Trophoblast cell (in vitro differentiated cells and primary cell): ENCODE measurements at regions not wholly inside any gene's neighbourhood (a gene's known extent, or its start where the extent isn't known, plus 50 kb on each side); places are given as distances from the start of the nearest gene placed in this dataset.
A peak's percentile ranks its signal among the peaks of the same experiment; 100 is the strongest.

ENCODE experiments used
- DNase-seq, 2 donors: peaks; one replicate each; pipeline ENCODE4 v3.0.0-alpha.2; 2016
- H2AFZ ChIP-seq: 2 replicates; pipeline ENCODE4 v1.6.1; 2013; ENCODE audit warnings: low read length, moderate library complexity, mild to moderate bottlenecking; ENCODE audit not compliant: insufficient read depth, poor library complexity
- H2AK5ac ChIP-seq: 2 replicates; pipeline ENCODE4 v1.6.1; 2013; ENCODE audit warnings: mild to moderate bottlenecking, low read length
- H2BK120ac ChIP-seq: 2 replicates; pipeline ENCODE4 v1.6.1; 2013; ENCODE audit warnings: low read length, mild to moderate bottlenecking, moderate library complexity; ENCODE audit not compliant: insufficient read depth, poor library complexity
- H2BK12ac ChIP-seq: 2 replicates; pipeline ENCODE4 v1.6.1; 2013; ENCODE audit warnings: mild to moderate bottlenecking, low read length, moderate library complexity
- H2BK5ac ChIP-seq: 2 replicates; pipeline ENCODE4 v1.6.1; 2013; ENCODE audit warnings: low read length, low read depth, moderate library complexity, mild to moderate bottlenecking; ENCODE audit not compliant: poor library complexity
- H3K14ac ChIP-seq: 2 replicates; pipeline ENCODE4 v1.6.1; 2013; ENCODE audit warnings: mild to moderate bottlenecking, low read length
- H3K18ac ChIP-seq: 2 replicates; pipeline ENCODE4 v1.6.1; 2013; ENCODE audit warnings: mild to moderate bottlenecking, low read length
- H3K23ac ChIP-seq: 2 replicates; pipeline ENCODE4 v1.6.1; 2013; ENCODE audit warnings: low read length
- H3K27ac ChIP-seq: 2 replicates; pipeline ENCODE4 v1.5.1; 2013; ENCODE audit warnings: low read depth, mild to moderate bottlenecking, inconsistent platforms, low read length, moderate library complexity
- H3K27me3 ChIP-seq: 2 replicates; pipeline ENCODE4 v1.6.1; 2013; ENCODE audit warnings: inconsistent platforms, mild to moderate bottlenecking, low read length, moderate library complexity; ENCODE audit not compliant: insufficient read depth
- H3K36me3 ChIP-seq, 2 experiments: 1 replicate in 1 of 2; 2 replicates in 1 of 2; pipeline ENCODE4 v1.6.1; 2013; ENCODE audit warnings: low read length in 2 of 2, mild to moderate bottlenecking in 2 of 2, moderate library complexity in 1 of 2; ENCODE audit not compliant: insufficient read depth in 2 of 2, control insufficient read depth in 1 of 2
- H3K4ac ChIP-seq: 2 replicates; pipeline ENCODE4 v1.6.1; 2013; ENCODE audit warnings: low read depth, mild to moderate bottlenecking, low read length, moderate library complexity
- H3K4me1 ChIP-seq, 2 experiments: 1 replicate in 1 of 2; 2 replicates in 1 of 2; pipeline ENCODE4 v1.6.1; 2013; ENCODE audit warnings: low read length in 2 of 2, mild to moderate bottlenecking in 2 of 2, moderate library complexity in 1 of 2; ENCODE audit not compliant: insufficient read depth in 2 of 2, control insufficient read depth in 1 of 2
- H3K4me2 ChIP-seq: 2 replicates; pipeline ENCODE4 v1.6.1; 2013; ENCODE audit warnings: inconsistent platforms, mild to moderate bottlenecking, low read length, moderate library complexity
- H3K4me3 ChIP-seq: 2 replicates; pipeline ENCODE4 v1.5.1; 2013; ENCODE audit warnings: mild to moderate bottlenecking, low read depth, low read length, inconsistent platforms
- H3K79me1 ChIP-seq: one replicate; pipeline ENCODE4 v1.6.1; 2013; ENCODE audit warnings: low read length
- H3K79me2 ChIP-seq: 2 replicates; pipeline ENCODE4 v1.6.1; 2013; ENCODE audit warnings: low read length, mild to moderate bottlenecking; ENCODE audit not compliant: control insufficient read depth, insufficient read depth, poor library complexity
- H3K9ac ChIP-seq: 2 replicates; pipeline ENCODE4 v1.6.1; 2013; ENCODE audit warnings: mild to moderate bottlenecking, low read length
- H3K9me3 ChIP-seq: 2 replicates; pipeline ENCODE4 v1.6.1; 2013; ENCODE audit warnings: low read depth, mild to moderate bottlenecking, control low read depth, inconsistent platforms, low read length; ENCODE audit not compliant: insufficient read depth
- H4K12ac ChIP-seq: 2 replicates; pipeline ENCODE4 v1.6.1; 2013; ENCODE audit warnings: low read depth, mild to moderate bottlenecking, low read length, moderate library complexity
- H4K8ac ChIP-seq: 2 replicates; pipeline ENCODE4 v1.6.1; 2013; ENCODE audit warnings: low read depth, mild to moderate bottlenecking, low read length, moderate library complexity
- H4K91ac ChIP-seq: one replicate; pipeline ENCODE4 v1.6.1; 2013; ENCODE audit warnings: low read depth, mild to moderate bottlenecking, low read length, moderate library complexity
- WGBS: extraction: QIAGEN DNeasy Blood & Tissue Kit; methylation state at CpG from one replicate; pipeline ENCODE4 v1.1.7; 2013; ENCODE audit warnings: missing lambda C conversion rate; ENCODE audit not compliant: insufficient read length, insufficient coverage; ENCODE audit errors: extremely low coverage; 5-methylcytosine and 5-hydroxymethylcytosine counted together

DNA sequence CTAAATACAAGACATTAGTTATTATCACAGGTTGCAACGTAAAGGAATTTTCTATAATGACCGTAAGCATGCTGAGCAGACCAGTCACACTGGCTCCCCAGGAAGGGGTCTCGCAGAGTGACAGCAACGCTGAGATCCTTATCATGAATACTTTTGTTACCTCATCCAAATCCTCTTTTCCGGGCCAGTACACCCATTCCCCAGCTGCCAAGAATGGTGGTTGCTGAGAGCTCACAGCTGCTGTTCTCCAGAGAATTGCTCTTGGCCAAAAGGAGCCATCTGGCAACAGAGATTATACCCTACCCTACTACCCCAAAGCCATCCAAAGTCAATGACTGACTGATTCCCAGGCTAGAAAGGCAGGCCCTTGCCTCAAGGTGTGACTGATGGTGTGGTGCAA lies 91.6 kb downstream of the FUNDC1 start:
- Histone ChIP-seq H2BK120ac (no peak overlapping the region), H3K4me1 (no peaks in the 10 kb centered on the region), H3K79me2 (no peaks in the 10 kb centered on the region), H3K4me2 (no peak overlapping the region), H3K9me3 (no peaks in the 10 kb centered on the region), H3K9ac (no peak overlapping the region), H3K18ac (no peak overlapping the region), H2AK5ac (no peak overlapping the region), H4K8ac (no peak overlapping the region), H4K12ac (no peak overlapping the region), H4K91ac (no peak overlapping the region), H3K23ac (no peak overlapping the region), H3K14ac (no peak overlapping the region), H3K36me3 (no peaks in the 10 kb centered on the region), H3K4me3 (no peak overlapping the region), H2BK12ac (no peak overlapping the region), H3K79me1 (no peaks in the 10 kb centered on the region), H2BK5ac (no peak overlapping the region), H3K27me3 (no peaks in the 10 kb centered on the region), H3K4ac (no peak overlapping the region), H3K27ac (no peak overlapping the region), H2AFZ (no peak overlapping the region)
- peak; percentile 23 to 65 for DNase-seq
- no CpG with 5 or more reads among the region's 5 CpGs for WGBS

DNA sequence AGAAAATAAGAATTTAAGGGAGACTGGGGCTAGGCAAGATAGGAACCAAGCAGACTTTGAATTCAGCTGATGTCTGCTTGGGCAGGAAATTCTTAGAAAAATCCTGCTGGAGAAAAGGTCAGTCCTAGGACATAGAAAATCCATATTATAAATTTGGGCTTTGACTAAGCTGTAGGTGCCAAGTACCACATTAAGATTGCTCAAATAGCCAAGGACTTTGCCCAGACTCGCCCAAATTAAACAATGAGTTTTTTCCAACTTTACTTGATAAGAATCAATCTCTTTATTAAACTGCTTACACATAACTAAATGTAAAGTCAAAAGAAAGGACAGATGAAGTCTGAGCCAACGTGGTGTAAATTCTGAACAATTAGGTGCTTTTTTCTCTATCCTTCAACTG lies 95.4 kb downstream of the FUNDC1 start:
- Histone ChIP-seq H3K4ac (no peak overlapping the region), H3K9me3 (no peaks in the 10 kb centered on the region), H4K8ac (no peak overlapping the region), H3K23ac (no peak overlapping the region), H3K9ac (no peak overlapping the region), H3K27ac (no peak overlapping the region), H3K27me3 (no peaks in the 10 kb centered on the region), H2BK120ac (no peak overlapping the region), H4K91ac (no peak overlapping the region), H3K4me3 (no peak overlapping the region), H2BK12ac (no peak overlapping the region), H3K4me1 (no peaks in the 10 kb centered on the region), H4K12ac (no peak overlapping the region), H2BK5ac (no peak overlapping the region), H3K4me2 (no peak overlapping the region), H3K36me3 (no peaks in the 10 kb centered on the region), H2AFZ (no peak overlapping the region), H3K18ac (no peak overlapping the region), H3K14ac (no peak overlapping the region), H3K79me1 (no peaks in the 10 kb centered on the region), H2AK5ac (no peak overlapping the region), H3K79me2 (no peaks in the 10 kb centered on the region)
- DNase-seq = no peak
- no CpG with 5 or more reads among the region's 2 CpGs for WGBS

DNA sequence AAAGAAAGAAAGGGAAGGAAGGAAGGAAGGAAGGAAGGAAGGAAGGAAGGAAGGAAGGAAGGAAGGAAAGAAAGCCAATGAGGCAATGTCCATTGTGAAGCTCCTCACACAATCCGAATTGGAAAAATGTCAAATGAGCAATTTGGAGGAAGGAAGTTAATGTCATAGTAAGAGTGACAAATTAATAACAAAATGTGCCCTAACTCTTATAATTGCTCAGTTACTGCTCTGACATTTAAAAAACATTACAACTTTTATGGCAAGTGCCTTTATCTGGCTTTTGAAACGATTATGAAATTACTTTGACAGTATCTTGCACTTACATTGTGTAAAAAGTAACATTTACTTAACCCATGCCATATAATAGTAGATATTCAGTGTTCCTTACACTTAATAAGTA lies 96.5 kb upstream of the EFHC2 start:
- H3K79me1 ChIP-seq = no peaks in the 10 kb centered on the region
- no peak overlapping the region for H4K12ac ChIP-seq
- H3K23ac ChIP-seq = no peak overlapping the region
- H3K36me3 ChIP-seq = no peaks in the 10 kb centered on the region
- no peak for DNase-seq
- no peak overlapping the region for H3K4me2 ChIP-seq
- H2BK12ac ChIP-seq = no peak overlapping the region
- no CpG with 5 or more reads among the region's 2 CpGs for WGBS
- no peaks in the 10 kb centered on the region for H3K27me3 ChIP-seq
- H3K4me1 ChIP-seq = no peaks in the 10 kb centered on the region
- no peaks in the 10 kb centered on the region for H3K9me3 ChIP-seq
- no peak overlapping the region for H3K4ac ChIP-seq
- H2AK5ac ChIP-seq = no peak overlapping the region
- H3K14ac ChIP-seq = no peak overlapping the region
- H4K8ac ChIP-seq = no peak overlapping the region
- H3K4me3 ChIP-seq = no peak overlapping the region
- H3K18ac ChIP-seq = no peak overlapping the region
- no peak overlapping the region for H2BK5ac ChIP-seq
- H3K27ac ChIP-seq = no peak overlapping the region
- no peak overlapping the region for H2BK120ac ChIP-seq
- H3K79me2 ChIP-seq = no peaks in the 10 kb centered on the region
- no peak overlapping the region for H3K9ac ChIP-seq
- H2AFZ ChIP-seq = no peak overlapping the region
- H4K91ac ChIP-seq = no peak overlapping the region

DNA sequence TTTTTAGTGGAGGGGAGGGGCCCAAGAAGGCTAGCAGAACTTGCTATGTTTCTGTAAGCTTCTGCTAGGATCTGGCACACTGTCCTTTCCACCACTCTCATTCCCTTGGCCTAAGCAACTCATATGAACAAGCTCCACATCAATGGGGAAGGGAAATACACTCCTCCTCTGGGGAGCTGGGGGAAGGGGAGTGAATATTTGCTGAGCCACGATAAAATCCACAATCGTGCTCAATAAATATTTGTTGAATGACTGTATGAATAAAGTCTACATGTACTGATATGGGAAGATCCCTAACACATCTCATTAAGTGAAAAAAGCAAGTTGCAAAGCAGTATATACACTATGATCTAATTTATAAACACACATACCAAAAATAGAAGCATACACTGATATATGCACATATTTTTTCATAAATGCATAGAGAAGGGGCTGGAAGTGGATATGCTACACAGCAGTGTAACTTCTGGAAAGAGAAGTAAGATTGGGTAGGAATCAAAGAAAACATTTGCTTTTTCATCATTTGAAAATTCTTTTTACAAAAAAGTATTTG lies 95.8 kb upstream of the EFHC2 start:
- H2BK12ac ChIP-seq = no peak overlapping the region
- no peak overlapping the region for H2AFZ ChIP-seq
- no peak overlapping the region for H3K9ac ChIP-seq
- no peak overlapping the region for H4K12ac ChIP-seq
- no peak overlapping the region for H2AK5ac ChIP-seq
- H3K4me1 ChIP-seq = no peaks in the 10 kb centered on the region
- no peaks in the 10 kb centered on the region for H3K79me2 ChIP-seq
- no peaks in the 10 kb centered on the region for H3K79me1 ChIP-seq
- H3K14ac ChIP-seq = no peak overlapping the region
- no peak overlapping the region for H3K18ac ChIP-seq
- H3K36me3 ChIP-seq = no peaks in the 10 kb centered on the region
- H4K8ac ChIP-seq = no peak overlapping the region
- H3K27ac ChIP-seq = no peak overlapping the region
- H3K23ac ChIP-seq = no peak overlapping the region
- H2BK120ac ChIP-seq = no peak overlapping the region
- no peak for DNase-seq
- no peak overlapping the region for H4K91ac ChIP-seq
- H2BK5ac ChIP-seq = no peak overlapping the region
- no peaks in the 10 kb centered on the region for H3K9me3 ChIP-seq
- H3K4me2 ChIP-seq = no peak overlapping the region
- no peak overlapping the region for H3K4ac ChIP-seq
- H3K4me3 ChIP-seq = no peak overlapping the region
- no CpG with 5 or more reads among the region's 2 CpGs for WGBS
- H3K27me3 ChIP-seq = no peaks in the 10 kb centered on the region
